ENCODE measurements at regions not wholly inside any gene's neighbourhood (a gene's known extent, or its start where the extent isn't known, plus 50 kb on each side); places are given as distances from the start of the nearest gene placed in this dataset.

DNA sequence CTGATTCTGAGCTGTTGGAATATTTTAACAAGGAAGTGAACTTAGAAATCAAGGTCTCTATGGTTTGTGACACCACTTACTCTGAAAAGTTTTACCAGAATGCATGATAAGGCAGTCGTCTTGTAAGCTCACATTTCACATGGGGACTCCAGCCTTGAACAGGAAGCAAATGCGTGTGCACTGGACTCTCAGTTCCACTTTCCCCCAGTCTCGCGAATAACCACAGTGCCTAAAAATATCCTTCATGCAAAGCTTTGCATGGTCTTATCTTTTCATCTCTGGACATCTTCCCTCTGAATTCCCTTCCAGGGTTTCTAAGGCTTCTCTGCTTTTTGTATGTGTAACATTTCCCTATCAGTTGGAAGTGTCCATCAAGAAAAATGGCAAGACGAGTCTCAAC, 581.8 kb downstream of the NLGN4X start:
- no peaks in the 10 kb centered on the region for H3K9me3 ChIP-seq (ENCODE audit: insufficient read depth, low read depth, low read length)
- no peak overlapping the region for H3K9ac ChIP-seq (ENCODE audit: low read length)
- Mint-ChIP-seq H3K27me3 (ENCODE audit: low read depth, unreplicated experiment) (peaks cover 15% of the 10 kb centered on the region), H3K4me3 (ENCODE audit: unreplicated experiment) (no peak overlapping the region), H3K4me1 (ENCODE audit: low read depth, unreplicated experiment) (no peaks in the 10 kb centered on the region), H3K36me3 (ENCODE audit: low read depth, unreplicated experiment) (no peaks in the 10 kb centered on the region), H3K9me3 (ENCODE audit: unreplicated experiment) (no peaks in the 10 kb centered on the region), H3K27ac (ENCODE audit: unreplicated experiment) (no peak overlapping the region)
- H3K4me1 ChIP-seq (ENCODE audit: insufficient read depth, low read length) = no peaks in the 10 kb centered on the region
- H3K4me3 ChIP-seq (ENCODE audit: insufficient read depth, low read depth, low read length) = no peak overlapping the region
- TF ChIP-seq EZH2 (IDR thresholded peaks at IDR 0.05; ENCODE audit: insufficient read depth, low read length) = no peak
- no peaks in the 10 kb centered on the region for H4K20me1 ChIP-seq (ENCODE audit: insufficient read depth, low read length)
- no peak overlapping the region for H2AFZ ChIP-seq (ENCODE audit: low read depth, low read length)
- no peaks in the 10 kb centered on the region for H3K36me3 ChIP-seq (ENCODE audit: insufficient read depth, low read length)
- H3K79me2 ChIP-seq (ENCODE audit: insufficient read depth, low read length) = no peaks in the 10 kb centered on the region
- no peak for FAIRE-seq
- H3K27ac ChIP-seq (ENCODE audit: low read depth, low read length) = no peak overlapping the region
- no peak for DNase-seq (ENCODE audit: low read depth)
- no peaks in the 10 kb centered on the region for H3K27me3 ChIP-seq (ENCODE audit: insufficient read depth, low read length)
- no peak overlapping the region for H3K4me2 ChIP-seq (ENCODE audit: low read length)

DNA sequence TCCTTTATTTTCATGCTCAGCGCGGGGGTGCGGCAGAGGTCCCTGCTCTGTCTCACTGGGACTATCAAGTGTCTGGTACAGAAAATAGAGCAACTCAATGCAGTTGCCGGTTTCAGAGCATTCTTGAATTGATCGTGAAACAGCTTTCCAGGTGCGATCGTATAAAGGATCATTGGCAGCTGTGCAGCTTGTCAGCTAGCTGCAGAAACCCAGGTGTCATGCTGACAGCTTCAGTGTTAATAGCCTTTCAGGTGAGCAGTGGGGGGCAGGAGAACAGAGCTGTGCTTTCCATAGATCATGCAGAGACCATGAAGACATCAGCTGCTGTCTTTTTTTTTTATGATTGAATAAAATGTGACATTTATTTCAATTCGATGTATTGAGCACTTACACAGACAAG, 583.9 kb downstream of the NLGN4X start:
- Histone ChIP-seq H2AFZ (ENCODE audit: low read depth, low read length) (no peak overlapping the region), H3K4me3 (ENCODE audit: insufficient read depth, low read depth, low read length) (no peak overlapping the region), H3K4me1 (ENCODE audit: insufficient read depth, low read length) (no peaks in the 10 kb centered on the region), H3K27me3 (ENCODE audit: insufficient read depth, low read length) (no peaks in the 10 kb centered on the region), H3K4me2 (ENCODE audit: low read length) (no peak overlapping the region), H3K9ac (ENCODE audit: low read length) (no peak overlapping the region), H3K79me2 (ENCODE audit: insufficient read depth, low read length) (no peaks in the 10 kb centered on the region), H3K36me3 (ENCODE audit: insufficient read depth, low read length) (no peaks in the 10 kb centered on the region), H4K20me1 (ENCODE audit: insufficient read depth, low read length) (no peaks in the 10 kb centered on the region), H3K27ac (ENCODE audit: low read depth, low read length) (no peak overlapping the region), H3K9me3 (ENCODE audit: insufficient read depth, low read depth, low read length) (no peaks in the 10 kb centered on the region)
- no peak for DNase-seq (ENCODE audit: low read depth)
- Mint-ChIP-seq H3K4me1 (ENCODE audit: low read depth, unreplicated experiment) (no peaks in the 10 kb centered on the region), H3K4me3 (ENCODE audit: unreplicated experiment) (no peak overlapping the region), H3K27me3 (ENCODE audit: low read depth, unreplicated experiment) (peaks cover 15% of the 10 kb centered on the region), H3K27ac (ENCODE audit: unreplicated experiment) (no peak overlapping the region), H3K36me3 (ENCODE audit: low read depth, unreplicated experiment) (no peaks in the 10 kb centered on the region), H3K9me3 (ENCODE audit: unreplicated experiment) (no peaks in the 10 kb centered on the region)
- FAIRE-seq = no peak
- no peak for TF ChIP-seq EZH2 (IDR thresholded peaks at IDR 0.05; ENCODE audit: insufficient read depth, low read length)
- TF ChIP-seq, protein P1, sequence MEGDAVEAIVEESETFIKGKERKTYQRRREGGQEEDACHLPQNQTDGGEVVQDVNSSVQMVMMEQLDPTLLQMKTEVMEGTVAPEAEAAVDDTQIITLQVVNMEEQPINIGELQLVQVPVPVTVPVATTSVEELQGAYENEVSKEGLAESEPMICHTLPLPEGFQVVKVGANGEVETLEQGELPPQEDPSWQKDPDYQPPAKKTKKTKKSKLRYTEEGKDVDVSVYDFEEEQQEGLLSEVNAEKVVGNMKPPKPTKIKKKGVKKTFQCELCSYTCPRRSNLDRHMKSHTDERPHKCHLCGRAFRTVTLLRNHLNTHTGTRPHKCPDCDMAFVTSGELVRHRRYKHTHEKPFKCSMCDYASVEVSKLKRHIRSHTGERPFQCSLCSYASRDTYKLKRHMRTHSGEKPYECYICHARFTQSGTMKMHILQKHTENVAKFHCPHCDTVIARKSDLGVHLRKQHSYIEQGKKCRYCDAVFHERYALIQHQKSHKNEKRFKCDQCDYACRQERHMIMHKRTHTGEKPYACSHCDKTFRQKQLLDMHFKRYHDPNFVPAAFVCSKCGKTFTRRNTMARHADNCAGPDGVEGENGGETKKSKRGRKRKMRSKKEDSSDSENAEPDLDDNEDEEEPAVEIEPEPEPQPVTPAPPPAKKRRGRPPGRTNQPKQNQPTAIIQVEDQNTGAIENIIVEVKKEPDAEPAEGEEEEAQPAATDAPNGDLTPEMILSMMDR (IDR thresholded peaks at IDR 0.05; ENCODE audit: insufficient read depth, low read depth, low read length) = no peak

DNA sequence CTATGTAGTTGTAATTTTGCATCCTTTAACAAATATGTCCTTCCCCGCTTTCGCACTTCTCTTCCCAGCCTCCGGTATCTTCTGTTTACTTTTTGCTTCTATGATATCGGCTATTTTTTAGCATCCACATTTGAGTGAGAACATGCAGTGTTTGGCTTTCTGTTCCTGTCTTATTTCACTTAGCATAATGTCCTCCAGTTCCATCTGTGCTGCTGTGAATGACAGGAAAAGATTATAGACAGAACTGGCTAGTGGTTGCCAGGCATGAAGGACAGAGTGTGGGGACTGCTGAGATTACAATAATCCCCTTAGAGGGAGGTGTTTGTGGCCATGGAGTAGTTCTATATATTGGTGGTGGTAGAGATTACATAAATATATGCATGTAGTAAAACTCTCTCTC, 588.6 kb downstream of the NLGN4X start:
- H3K27ac Mint-ChIP-seq (ENCODE audit: unreplicated experiment) = no peak overlapping the region
- Histone ChIP-seq H3K4me2 (ENCODE audit: low read length) (no peak overlapping the region), H3K4me3 (ENCODE audit: insufficient read depth, low read depth, low read length) (no peak overlapping the region), H3K9ac (ENCODE audit: low read length) (no peak overlapping the region), H3K79me2 (ENCODE audit: insufficient read depth, low read length) (no peaks in the 10 kb centered on the region), H4K20me1 (ENCODE audit: insufficient read depth, low read length) (no peaks in the 10 kb centered on the region), H3K27ac (ENCODE audit: low read depth, low read length) (no peak overlapping the region), H3K36me3 (ENCODE audit: insufficient read depth, low read length) (no peaks in the 10 kb centered on the region), H2AFZ (ENCODE audit: low read depth, low read length) (no peak overlapping the region), H3K27me3 (ENCODE audit: insufficient read depth, low read length) (no peaks in the 10 kb centered on the region), H3K4me1 (ENCODE audit: insufficient read depth, low read length) (no peaks in the 10 kb centered on the region), H3K9me3 (ENCODE audit: insufficient read depth, low read depth, low read length) (no peaks in the 10 kb centered on the region)
- DNase-seq (ENCODE audit: low read depth) (no peak), FAIRE-seq (no peak)
- TF ChIP-seq, protein P1 (IDR thresholded peaks at IDR 0.05; ENCODE audit: insufficient read depth, low read depth, low read length) = no peak
- TF ChIP-seq EZH2 (IDR thresholded peaks at IDR 0.05; ENCODE audit: insufficient read depth, low read length) = no peak
- no peaks in the 10 kb centered on the region for H3K36me3 Mint-ChIP-seq (ENCODE audit: low read depth, unreplicated experiment)
- no peaks in the 10 kb centered on the region for H3K9me3 Mint-ChIP-seq (ENCODE audit: unreplicated experiment)
- H3K4me1 Mint-ChIP-seq (ENCODE audit: low read depth, unreplicated experiment) = no peaks in the 10 kb centered on the region
- peaks cover 12% of the 10 kb centered on the region for H3K27me3 Mint-ChIP-seq (ENCODE audit: low read depth, unreplicated experiment)
- H3K4me3 Mint-ChIP-seq (ENCODE audit: unreplicated experiment) = no peak overlapping the region

All from astrocyte (in vitro differentiated cells and primary cell).